Lung (tissue), 11 donors: ENCODE measurements at regions not wholly inside any gene's neighbourhood (a gene's known extent, or its start where the extent isn't known, plus 50 kb on each side); places are given as distances from the start of the nearest gene placed in this dataset.

Experiments used
- ATAC-seq: fragments of 200-7000 bp; cut with Tn5 transposase; one replicate; pipeline ENCODE4 v1.9.1; 2020; ENCODE audit warnings: moderate number of reproducible peaks; ENCODE audit not compliant: insufficient read depth, low FRiP score
- DNase-seq, 3 donors: peaks; one replicate each; pipeline ENCODE4 v3.0.0-alpha.2; 2013 to 2017
- H3K27ac ChIP-seq, 2 donors: one replicate each; pipeline ENCODE4 v1.5.1; 2013; ENCODE audit warnings: mild to moderate bottlenecking in 2 of 2, moderate library complexity in 2 of 2, control low read depth in 1 of 2, inconsistent platforms in 1 of 2, low read depth in 1 of 2, low read length in 1 of 2
- H3K27me3 ChIP-seq, 3 donors: one replicate each; pipeline ENCODE4 v1.5.1; 2013; ENCODE audit warnings: low read length in 2 of 3; ENCODE audit not compliant: control insufficient read depth in 3 of 3, insufficient read depth in 3 of 3
- H3K36me3 ChIP-seq, 4 donors: one replicate each; pipeline ENCODE4 v1.5.1; 2013; ENCODE audit warnings: low read length in 4 of 4, mild to moderate bottlenecking in 1 of 4, moderate library complexity in 1 of 4; ENCODE audit not compliant: control insufficient read depth in 4 of 4, insufficient read depth in 4 of 4
- H3K4me1 ChIP-seq, 5 donors: one replicate each; pipeline ENCODE4 v1.5.1; 2013; ENCODE audit warnings: low read length in 5 of 5, mild to moderate bottlenecking in 2 of 5, moderate library complexity in 1 of 5; ENCODE audit not compliant: control insufficient read depth in 5 of 5, insufficient read depth in 5 of 5
- H3K4me3 ChIP-seq: one replicate; pipeline ENCODE4 v1.5.1; 2013; ENCODE audit warnings: mild to moderate bottlenecking, control low read depth, moderate library complexity
- H3K9ac ChIP-seq, 2 donors: one replicate each; pipeline ENCODE4 v1.5.1; 2013; ENCODE audit warnings: low read length in 2 of 2, control low read depth in 1 of 2; ENCODE audit not compliant: insufficient read depth in 1 of 2
- H3K9me3 ChIP-seq, 4 donors: one replicate each; pipeline ENCODE4 v1.5.1; 2013; ENCODE audit warnings: low read length in 3 of 4, mild to moderate bottlenecking in 1 of 4, moderate library complexity in 1 of 4; ENCODE audit not compliant: control insufficient read depth in 4 of 4, insufficient read depth in 3 of 4
- WGBS, 2 donors: extraction: QIAGEN DNeasy Blood & Tissue Kit; methylation state at CpG; one replicate each; pipeline ENCODE4 v1.1.7; 2013; 5-methylcytosine and 5-hydroxymethylcytosine counted together
- TF ChIP-seq, protein P1 (sequence below): IDR thresholded peaks from 2 replicates; pipeline ENCODE4 v1.5.1; 2012; ENCODE audit warnings: mild to moderate bottlenecking; ENCODE audit errors: control extremely low read depth, extremely low read depth
- donor health status: control.
- donor health status: control.
- donor health status: Bipolar disorder and iron deficiency.
- donor health status: healthy.
- donor health status: DM: yes; HTN: yes; CAD: no.

DNA sequence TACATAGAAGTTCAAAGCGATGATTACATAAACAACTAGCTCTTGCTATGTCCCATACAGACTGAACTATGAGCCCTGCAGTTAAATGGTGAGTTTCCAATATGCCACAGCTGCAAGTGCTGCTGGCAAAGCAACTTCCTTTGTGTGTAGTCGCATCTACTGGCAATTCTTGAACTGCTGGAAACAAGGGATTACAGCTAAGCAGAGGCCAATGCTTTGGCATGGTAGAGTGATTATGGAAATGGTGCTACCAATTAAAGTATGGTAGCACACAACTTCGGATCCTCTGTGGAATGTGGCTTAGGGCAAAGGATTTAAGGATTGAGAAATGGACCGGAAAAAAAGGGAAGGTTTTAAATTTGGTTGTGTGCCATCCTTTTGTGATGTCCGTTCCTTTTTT is 856.6 kb downstream of the MAT2B start:
- Histone ChIP-seq H3K4me1 (no peaks in the 10 kb centered on the region), H3K27ac (no peak overlapping the region), H3K9ac (no peak overlapping the region), H3K36me3 (no peaks in the 10 kb centered on the region), H3K4me3 (no peak overlapping the region), H3K27me3 (no peaks in the 10 kb centered on the region), H3K9me3 (no peaks in the 10 kb centered on the region)
- 76 to 85% methylated on average over 5 of the region's 5 CpGs for WGBS, 2 donors
- DNase-seq (no peak), ATAC-seq (no peak)
- TF ChIP-seq, protein P1, sequence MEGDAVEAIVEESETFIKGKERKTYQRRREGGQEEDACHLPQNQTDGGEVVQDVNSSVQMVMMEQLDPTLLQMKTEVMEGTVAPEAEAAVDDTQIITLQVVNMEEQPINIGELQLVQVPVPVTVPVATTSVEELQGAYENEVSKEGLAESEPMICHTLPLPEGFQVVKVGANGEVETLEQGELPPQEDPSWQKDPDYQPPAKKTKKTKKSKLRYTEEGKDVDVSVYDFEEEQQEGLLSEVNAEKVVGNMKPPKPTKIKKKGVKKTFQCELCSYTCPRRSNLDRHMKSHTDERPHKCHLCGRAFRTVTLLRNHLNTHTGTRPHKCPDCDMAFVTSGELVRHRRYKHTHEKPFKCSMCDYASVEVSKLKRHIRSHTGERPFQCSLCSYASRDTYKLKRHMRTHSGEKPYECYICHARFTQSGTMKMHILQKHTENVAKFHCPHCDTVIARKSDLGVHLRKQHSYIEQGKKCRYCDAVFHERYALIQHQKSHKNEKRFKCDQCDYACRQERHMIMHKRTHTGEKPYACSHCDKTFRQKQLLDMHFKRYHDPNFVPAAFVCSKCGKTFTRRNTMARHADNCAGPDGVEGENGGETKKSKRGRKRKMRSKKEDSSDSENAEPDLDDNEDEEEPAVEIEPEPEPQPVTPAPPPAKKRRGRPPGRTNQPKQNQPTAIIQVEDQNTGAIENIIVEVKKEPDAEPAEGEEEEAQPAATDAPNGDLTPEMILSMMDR: no peak

DNA sequence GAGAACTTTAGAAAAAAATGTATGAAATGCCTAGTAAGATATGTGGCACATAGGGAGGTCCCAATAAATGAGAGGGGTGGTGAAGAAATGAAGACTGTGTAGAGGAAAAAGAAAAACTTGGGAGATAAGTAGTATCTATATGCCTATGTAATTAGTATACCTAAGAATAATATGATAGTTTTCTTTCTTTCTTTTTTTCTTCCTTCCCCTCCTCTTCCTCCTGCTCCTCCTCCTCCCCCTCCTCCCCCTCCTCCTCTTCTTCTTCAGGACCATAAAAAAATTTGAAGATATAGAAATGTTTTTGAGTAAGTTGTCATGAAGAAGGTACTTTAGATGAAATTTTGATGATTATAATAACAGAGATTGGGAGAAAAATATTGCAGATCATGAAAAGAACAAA is 857.4 kb downstream of the MAT2B start:
- Histone ChIP-seq H3K4me3 (no peak overlapping the region), H3K27ac (no peak overlapping the region), H3K9me3 (no peaks in the 10 kb centered on the region), H3K9ac (no peak overlapping the region), H3K36me3 (no peaks in the 10 kb centered on the region), H3K4me1 (no peaks in the 10 kb centered on the region), H3K27me3 (no peaks in the 10 kb centered on the region)
- DNase-seq: no peak
- TF ChIP-seq, protein P1: no peak
- ATAC-seq: no peak

DNA sequence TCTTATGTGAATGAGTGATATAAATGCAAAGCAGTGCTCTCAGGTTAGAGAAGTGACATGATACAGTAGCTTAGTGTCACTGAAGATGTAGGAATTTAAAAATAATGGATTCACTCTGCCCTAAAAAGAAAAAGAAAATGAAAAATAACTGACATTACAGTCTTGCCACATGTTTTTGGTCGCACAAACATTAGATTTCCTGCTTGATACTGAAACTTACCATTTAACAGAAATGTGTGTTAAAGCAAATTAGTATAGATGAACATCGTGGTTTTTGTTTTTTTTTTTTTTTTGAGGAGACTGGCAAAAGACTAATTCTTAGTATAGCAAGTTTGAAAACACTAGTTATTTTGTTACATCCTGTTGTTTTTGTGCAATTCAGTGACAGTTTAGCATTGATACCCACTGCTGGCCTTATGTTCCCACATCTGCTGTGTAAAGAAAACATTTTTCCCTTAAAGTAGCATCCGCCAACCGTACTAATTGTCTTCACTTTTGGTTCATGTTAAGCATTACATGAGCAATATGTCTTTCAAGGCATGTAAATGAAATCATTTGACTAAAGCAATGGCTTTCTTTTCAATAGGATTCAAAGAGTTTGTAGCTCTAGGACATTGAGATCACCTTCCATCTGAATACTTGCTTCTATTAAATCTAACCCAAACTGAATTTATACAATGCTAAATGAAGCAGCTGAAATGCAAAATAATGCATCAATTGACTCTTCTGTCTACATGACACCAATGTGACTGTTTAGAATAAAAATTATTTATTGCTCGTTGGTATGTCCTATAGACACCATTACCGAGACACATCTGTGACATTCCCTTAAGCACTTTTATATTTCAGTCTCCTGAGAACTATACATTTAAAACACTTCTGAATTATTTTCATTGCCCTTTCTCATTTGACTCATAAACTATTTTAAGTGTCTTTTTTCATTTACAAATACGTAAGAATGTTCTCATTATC is 859.1 kb downstream of the MAT2B start:
- no peak for ATAC-seq

More for the DNA sequence above, 859.1 kb downstream of the MAT2B start:
- Histone ChIP-seq H3K4me3 (no peak overlapping the region), H3K9ac (no peak overlapping the region), H3K36me3 (no peaks in the 10 kb centered on the region), H3K27ac (no peak overlapping the region), H3K4me1 (no peaks in the 10 kb centered on the region), H3K9me3 (no peaks in the 10 kb centered on the region), H3K27me3 (no peaks in the 10 kb centered on the region)
- DNase-seq: no peak
- 75 to 83% methylated on average over 7 of the region's 7 CpGs for WGBS, 2 donors
- TF ChIP-seq, protein P1: no peak
